GM19395 (cell line): ENCODE measurements at regions not wholly inside any gene's neighbourhood (a gene's known extent, or its start where the extent isn't known, plus 50 kb on each side); places are given as distances from the start of the nearest gene placed in this dataset.

Experiments used
- ATAC-seq: cut with Tn5 transposase; IDR thresholded peaks from one replicate; pipeline ENCODE4 v1.9.1; 2021; ENCODE audit warnings: mild to moderate bottlenecking, moderate library complexity; ENCODE audit not compliant: unreplicated experiment

GRCh38 chr5:110104726-110105669, 415.3 kb downstream of the MAN2A1 start:
- ATAC-seq, result no peak

GRCh38 chr5:110105692-110106091, 416.0 kb downstream of the MAN2A1 start:
- ATAC-seq, result no peak

GRCh38 chr5:110106750-110107149, 417.0 kb downstream of the MAN2A1 start:
- no peak for ATAC-seq

- no peak for ATAC-seq
Measured at GRCh38 chr5:110108520-110108919, 418.8 kb downstream of the MAN2A1 start.

GRCh38 chr5:110109667-110110066, 419.9 kb downstream of the MAN2A1 start:
- no peak for ATAC-seq

- ATAC-seq, result no peak
Measured at GRCh38 chr5:110112348-110112747, 422.6 kb downstream of the MAN2A1 start.

GRCh38 chr5:110115503-110115902, 425.8 kb downstream of the MAN2A1 start:
- no peak for ATAC-seq

GRCh38 chr5:110116539-110116938, 426.8 kb downstream of the MAN2A1 start:
- no peak for ATAC-seq

GRCh38 chr5:110134963-110135935, 445.5 kb downstream of the MAN2A1 start:
- no peak for ATAC-seq

- ATAC-seq, result no peak
Measured at GRCh38 chr5:110150199-110150598, 460.5 kb downstream of the MAN2A1 start.

- no peak for ATAC-seq
Measured at GRCh38 chr5:110159202-110159601, 469.5 kb downstream of the MAN2A1 start.

- ATAC-seq, result no peak
Measured at GRCh38 chr5:110161162-110161561, 471.4 kb downstream of the MAN2A1 start.

- no peak for ATAC-seq
Measured at GRCh38 chr5:110165366-110165765, 475.6 kb downstream of the MAN2A1 start.

- ATAC-seq, result no peak
Measured at GRCh38 chr5:110167384-110167783, 477.7 kb downstream of the MAN2A1 start.

- no peak for ATAC-seq
Measured at GRCh38 chr5:110169461-110169860, 479.7 kb downstream of the MAN2A1 start.

- ATAC-seq, result no peak
Measured at GRCh38 chr5:110177729-110178128, 488.0 kb downstream of the MAN2A1 start.

- ATAC-seq, result no peak
Measured at GRCh38 chr5:110179321-110179720, 489.6 kb downstream of the MAN2A1 start.

GRCh38 chr5:110194191-110194590, 504.5 kb downstream of the MAN2A1 start:
- ATAC-seq, result no peak

- ATAC-seq, result no peak
Measured at GRCh38 chr5:110195288-110195687, 505.6 kb downstream of the MAN2A1 start.

- no peak for ATAC-seq
Measured at GRCh38 chr5:110201791-110202190, 512.1 kb downstream of the MAN2A1 start.

GRCh38 chr5:110203661-110204060, 513.9 kb downstream of the MAN2A1 start:
- no peak for ATAC-seq
